Fibroblast of skin of scalp (primary cell): ENCODE measurements at regions not wholly inside any gene's neighbourhood (a gene's known extent, or its start where the extent isn't known, plus 50 kb on each side); places are given as distances from the start of the nearest gene placed in this dataset.

Experiments used
- DNase-seq: peaks from one replicate; pipeline ENCODE4 v3.0.0-alpha.2; 2013

DNA sequence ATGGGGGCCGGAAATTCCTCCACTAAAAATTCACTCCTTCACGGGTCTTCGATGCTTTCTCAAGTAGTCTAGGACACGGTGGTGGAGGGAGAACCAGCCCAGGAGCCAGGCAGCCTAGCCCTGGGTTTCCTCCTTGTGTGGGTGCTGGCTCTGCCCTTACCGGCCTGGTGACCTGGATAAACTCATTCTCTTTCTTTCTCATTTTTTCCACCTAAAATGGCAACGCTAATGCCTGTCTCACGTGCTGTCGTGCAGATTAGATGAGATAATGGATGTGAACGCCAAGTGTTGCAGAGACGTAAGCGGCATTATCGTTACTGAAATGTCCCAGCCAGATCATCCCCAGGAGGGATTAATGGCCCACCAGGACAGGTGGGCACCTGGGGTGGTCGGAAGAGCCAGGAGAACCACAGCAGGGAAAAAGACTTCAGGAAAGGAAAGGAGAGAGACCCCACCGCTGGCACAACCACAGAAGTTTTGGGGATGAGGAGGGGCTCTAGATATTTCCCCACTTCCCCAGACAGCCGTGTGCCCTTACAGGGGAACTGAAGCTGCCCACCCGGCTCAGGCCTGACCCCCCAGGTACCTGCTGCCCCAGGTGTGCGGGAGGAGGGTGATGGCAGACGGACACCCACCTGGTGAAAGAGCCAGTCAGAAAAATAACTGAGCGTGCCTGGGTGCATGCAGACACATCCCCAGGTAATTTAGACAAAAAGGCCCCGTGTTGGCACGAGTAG lies 100.8 kb upstream of the ASAP2 start:
- DNase-seq: no peak

DNA sequence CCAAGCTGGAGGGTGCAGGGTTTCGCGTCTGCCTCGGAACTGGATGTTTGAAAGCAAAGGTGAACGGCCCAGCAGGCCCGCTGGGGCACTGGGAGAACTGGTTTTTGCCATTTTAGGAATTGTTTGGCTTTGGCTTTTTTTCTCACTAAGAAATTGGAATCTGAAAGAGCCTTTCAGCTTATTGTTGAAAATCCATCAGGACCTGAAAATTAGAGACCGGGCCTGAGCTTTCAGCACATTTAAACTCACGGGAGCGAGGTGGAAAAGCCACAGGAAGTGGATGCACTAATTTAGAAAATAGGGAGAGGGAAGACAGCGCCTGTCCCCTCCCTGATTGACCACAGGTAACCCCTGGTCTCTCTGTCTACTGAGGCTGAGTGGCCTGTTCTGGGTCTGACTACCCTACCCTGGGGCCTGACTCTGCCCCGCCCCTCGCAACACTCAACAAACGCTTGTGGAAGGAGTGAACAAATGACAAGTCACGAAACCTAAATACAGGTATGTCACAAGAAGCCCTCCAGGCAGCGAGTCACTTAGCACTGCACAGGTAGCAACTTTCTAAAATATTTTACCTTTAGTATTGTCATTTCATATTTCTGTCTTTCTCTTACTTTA lies 100.3 kb upstream of the MBOAT2 start:
- DNase-seq: no peak

- DNase-seq: no peak
These were observed 99.6 kb upstream of the MBOAT2 start for GRCh38 chr2:9102861-9103662.

GRCh38 chr2:9101763-9102425 lies 98.4 kb upstream of the MBOAT2 start:
- no peak for DNase-seq

- no peak for DNase-seq
These were observed 96.8 kb upstream of the MBOAT2 start for GRCh38 chr2:9100080-9100876.

DNA sequence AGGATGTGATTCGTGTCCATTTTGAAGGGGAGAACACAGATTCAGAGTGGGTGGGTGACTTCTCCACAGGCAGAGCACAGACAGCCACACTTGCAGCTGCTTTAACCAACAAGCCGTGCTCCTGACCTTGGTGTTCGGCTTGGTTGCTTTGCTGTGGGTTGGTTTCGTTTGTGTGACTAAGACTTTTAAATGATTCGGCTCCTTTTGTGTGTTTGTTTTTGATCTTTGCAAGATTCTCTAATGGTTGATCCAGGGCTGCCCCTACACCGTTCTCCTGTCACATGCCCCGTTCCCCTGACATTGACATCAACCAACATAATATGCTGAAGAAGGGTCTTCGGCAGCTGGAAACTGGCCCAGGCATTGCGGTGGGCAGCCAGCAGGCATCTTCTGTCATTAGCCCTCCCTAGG lies 95.9 kb upstream of the MBOAT2 start:
- DNase-seq: peak; percentile 36

DNA sequence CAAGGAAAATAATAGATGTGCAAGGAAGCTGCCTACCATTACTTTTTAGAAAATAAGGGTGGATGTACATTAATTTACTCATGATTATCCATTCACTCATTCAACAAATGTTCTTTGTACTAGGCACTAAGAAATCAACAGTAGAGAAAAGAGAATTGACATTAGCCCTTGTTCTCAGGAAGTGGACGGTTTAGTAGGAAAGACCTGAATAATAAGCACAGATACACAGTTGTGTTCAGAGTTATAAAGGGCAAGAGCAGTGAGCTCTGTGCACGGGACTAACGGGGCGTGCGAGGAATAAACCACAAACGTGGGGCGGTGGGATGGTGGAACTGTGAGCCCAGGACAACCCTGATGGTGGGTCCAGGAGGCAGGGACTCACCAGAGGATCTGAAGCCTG lies 94.4 kb upstream of the MBOAT2 start:
- DNase-seq: no peak

GRCh38 chr2:9097239-9097638 lies 93.8 kb upstream of the MBOAT2 start:
- DNase-seq: peak; percentile 48

GRCh38 chr2:9096761-9097160 lies 93.3 kb upstream of the MBOAT2 start:
- no peak for DNase-seq

DNA sequence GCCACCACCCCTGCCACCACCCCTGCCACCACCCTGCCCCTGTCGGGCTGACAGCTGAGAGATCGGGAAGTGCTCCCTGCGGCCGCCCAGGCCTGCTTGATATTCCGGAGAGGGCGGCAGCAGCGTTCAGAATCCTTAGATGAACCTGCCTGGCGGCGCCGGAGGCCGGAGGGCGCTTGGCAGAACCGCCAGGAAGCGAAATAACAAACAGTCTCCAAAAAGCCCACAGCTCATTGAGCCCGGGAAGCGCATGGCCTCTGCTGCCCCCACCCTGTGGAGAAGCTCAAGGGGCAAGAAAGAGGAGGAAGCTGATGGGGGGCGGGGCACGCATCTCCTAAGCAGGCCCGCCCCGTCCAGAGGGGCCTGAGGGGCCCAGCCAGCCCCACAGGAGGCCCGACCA lies 92.2 kb upstream of the MBOAT2 start:
- DNase-seq: peak; percentile 68

GRCh38 chr2:9095226-9095625 lies 91.7 kb upstream of the MBOAT2 start:
- no peak for DNase-seq

DNA sequence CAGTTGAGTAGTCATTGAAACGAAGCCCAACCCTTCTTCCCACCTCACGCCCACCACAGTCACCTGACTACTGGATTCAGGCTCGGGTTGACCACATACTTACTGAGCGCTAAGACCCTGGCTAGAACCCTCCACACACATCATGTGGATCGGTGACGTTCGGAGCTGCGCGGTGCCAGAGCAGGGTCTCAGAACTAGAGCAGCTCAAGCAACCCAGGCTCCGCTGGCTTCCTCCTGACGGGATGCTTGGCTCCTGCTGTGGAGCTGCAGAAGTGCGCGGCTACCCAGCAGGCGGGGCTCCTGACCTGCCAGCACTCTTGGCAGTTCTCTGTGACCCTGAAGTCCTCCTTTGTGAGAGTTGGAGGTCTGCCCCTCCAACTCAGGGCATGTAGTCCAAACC lies 90.6 kb upstream of the MBOAT2 start:
- DNase-seq: no peak

GRCh38 chr2:9093324-9093723 lies 89.8 kb upstream of the MBOAT2 start:
- no peak for DNase-seq

DNA sequence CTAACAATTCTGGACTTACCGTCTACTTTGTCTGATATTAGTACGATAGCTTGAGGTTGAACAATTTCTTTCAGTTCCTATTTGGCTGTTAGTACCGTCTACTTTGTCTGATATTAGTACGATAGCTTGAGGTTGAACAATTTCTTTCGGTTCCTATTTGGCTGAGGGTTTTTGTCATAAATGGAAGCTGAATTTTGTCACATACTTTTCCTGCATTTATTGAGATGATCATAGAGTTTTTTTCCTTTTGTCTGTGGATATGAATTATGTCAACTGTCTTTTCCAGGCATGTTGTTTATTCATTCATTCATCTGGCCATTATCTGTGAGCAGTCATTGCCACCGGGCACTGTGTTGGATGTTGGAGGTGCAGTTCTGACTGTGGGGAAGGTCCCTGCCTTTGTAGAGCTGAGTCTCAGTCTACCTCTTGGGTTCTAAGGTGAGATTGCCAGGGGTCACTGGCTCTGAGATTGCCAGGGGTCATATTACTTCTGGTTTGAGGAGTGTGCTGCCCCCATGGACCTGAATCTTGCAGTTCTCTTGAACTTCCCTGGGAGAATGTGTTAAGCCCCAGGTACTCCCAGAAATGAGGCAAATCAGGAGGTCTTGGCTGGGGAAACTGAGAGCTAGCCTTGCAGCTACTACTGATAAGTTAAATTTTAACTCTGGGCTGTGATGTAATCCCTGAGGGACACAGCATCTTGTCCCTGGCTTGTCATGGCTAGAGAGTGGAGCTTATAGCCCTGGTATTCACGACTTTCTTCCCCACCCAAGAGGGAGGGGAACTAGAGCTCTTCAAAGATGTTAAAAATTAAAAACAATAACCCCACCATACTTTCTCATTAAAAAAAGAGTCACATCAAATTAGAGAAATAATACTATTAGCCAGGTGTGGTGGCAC lies 89.1 kb upstream of the MBOAT2 start:
- no peak for DNase-seq

GRCh38 chr2:9091811-9092210 lies 88.3 kb upstream of the MBOAT2 start:
- DNase-seq: peak; percentile 71

GRCh38 chr2:9089831-9090230 lies 86.3 kb upstream of the MBOAT2 start:
- peak; percentile 43 for DNase-seq

- peak; percentile 82 for DNase-seq
These were observed 83.7 kb upstream of the MBOAT2 start for GRCh38 chr2:9087121-9087681.

GRCh38 chr2:9086465-9086864 lies 83.0 kb upstream of the MBOAT2 start:
- no peak for DNase-seq

DNA sequence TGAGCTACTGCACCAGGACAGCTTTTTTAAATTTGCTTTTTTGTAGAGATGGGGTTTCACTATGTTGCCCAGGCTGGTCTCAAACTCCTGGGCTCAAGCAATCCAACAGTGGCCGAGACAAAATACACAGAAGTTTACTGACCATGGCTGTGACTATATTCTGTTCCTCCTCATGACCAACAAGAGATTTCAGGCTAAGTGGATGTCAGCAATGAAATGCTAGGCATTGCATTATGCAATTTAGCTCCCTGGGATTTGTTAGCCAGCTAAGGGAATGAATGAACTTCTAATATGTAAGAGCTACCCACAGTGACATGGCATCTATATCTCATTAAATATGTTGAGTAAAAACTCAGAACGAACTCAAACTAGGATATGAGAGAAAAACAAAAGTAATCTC lies 81.9 kb upstream of the MBOAT2 start:
- DNase-seq: no peak

GRCh38 chr2:9083287-9083686 lies 79.8 kb upstream of the MBOAT2 start:
- no peak for DNase-seq

DNA sequence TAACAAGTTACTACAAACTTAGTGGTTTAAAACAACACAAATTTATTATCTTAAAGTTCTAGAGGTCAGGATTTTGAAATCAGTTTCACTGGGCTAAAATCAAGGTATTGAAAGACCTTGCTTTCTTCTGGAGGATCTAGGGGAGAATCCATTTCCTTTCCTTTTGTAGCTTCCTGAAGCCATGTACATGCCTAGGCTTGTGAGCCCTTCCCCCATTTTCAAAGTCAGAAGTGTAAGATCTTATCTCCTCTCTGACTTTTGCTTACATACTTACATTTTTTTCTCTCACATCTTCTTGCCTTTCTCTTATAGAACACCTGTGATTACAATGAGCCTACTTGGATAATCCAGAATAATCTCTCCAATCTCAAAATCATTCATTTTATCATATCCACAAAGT lies 78.7 kb upstream of the MBOAT2 start:
- no peak for DNase-seq
